NB4 (cell line): ENCODE measurements at regions not wholly inside any gene's neighbourhood (a gene's known extent, or its start where the extent isn't known, plus 50 kb on each side); places are given as distances from the start of the nearest gene placed in this dataset.

Experiments used
- DNase-seq: peaks from one replicate; pipeline ENCODE4 v3.0.0; 2010; ENCODE audit warnings: low read depth
- H3K4me3 ChIP-seq: one replicate; pipeline ENCODE4 v1.5.1; 2011; ENCODE audit warnings: mild to moderate bottlenecking, low read depth, low read length, moderate library complexity
- MAX ChIP-seq: IDR thresholded peaks from 2 replicates; pipeline ENCODE4 v1.6.1; 2011; ENCODE audit warnings: low read depth, low read length
- MYC ChIP-seq: IDR thresholded peaks from 2 replicates; pipeline ENCODE4 v1.6.1; 2011; ENCODE audit warnings: low read depth, low read length
- POLR2A ChIP-seq: IDR thresholded peaks from 2 replicates; pipeline ENCODE4 v1.6.1; 2011; ENCODE audit warnings: mild to moderate bottlenecking; ENCODE audit not compliant: insufficient read length; ENCODE audit errors: extremely low read depth
- TF ChIP-seq, protein P1 (sequence below): IDR thresholded peaks from one replicate; pipeline ENCODE4 v1.5.1; 2012; ENCODE audit warnings: low read depth, low read length

- TF ChIP-seq POLR2A (no peak), MAX (no peak), MYC (no peak)
- TF ChIP-seq, protein P1, sequence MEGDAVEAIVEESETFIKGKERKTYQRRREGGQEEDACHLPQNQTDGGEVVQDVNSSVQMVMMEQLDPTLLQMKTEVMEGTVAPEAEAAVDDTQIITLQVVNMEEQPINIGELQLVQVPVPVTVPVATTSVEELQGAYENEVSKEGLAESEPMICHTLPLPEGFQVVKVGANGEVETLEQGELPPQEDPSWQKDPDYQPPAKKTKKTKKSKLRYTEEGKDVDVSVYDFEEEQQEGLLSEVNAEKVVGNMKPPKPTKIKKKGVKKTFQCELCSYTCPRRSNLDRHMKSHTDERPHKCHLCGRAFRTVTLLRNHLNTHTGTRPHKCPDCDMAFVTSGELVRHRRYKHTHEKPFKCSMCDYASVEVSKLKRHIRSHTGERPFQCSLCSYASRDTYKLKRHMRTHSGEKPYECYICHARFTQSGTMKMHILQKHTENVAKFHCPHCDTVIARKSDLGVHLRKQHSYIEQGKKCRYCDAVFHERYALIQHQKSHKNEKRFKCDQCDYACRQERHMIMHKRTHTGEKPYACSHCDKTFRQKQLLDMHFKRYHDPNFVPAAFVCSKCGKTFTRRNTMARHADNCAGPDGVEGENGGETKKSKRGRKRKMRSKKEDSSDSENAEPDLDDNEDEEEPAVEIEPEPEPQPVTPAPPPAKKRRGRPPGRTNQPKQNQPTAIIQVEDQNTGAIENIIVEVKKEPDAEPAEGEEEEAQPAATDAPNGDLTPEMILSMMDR = no peak
- no peak for DNase-seq
- H3K4me3 ChIP-seq = no peak overlapping the region
These were observed 59.8 kb upstream of the CPLX2 start for GRCh38 chr5:175811589-175811988.

GRCh38 chr5:175813943-175814630 lies 57.3 kb upstream of the CPLX2 start:
- DNase-seq = no peak
- no peak overlapping the region for H3K4me3 ChIP-seq
- TF ChIP-seq, protein P1 = no peak
- no peak for TF ChIP-seq MYC
- no peak for TF ChIP-seq MAX
- no peak for TF ChIP-seq POLR2A

DNA sequence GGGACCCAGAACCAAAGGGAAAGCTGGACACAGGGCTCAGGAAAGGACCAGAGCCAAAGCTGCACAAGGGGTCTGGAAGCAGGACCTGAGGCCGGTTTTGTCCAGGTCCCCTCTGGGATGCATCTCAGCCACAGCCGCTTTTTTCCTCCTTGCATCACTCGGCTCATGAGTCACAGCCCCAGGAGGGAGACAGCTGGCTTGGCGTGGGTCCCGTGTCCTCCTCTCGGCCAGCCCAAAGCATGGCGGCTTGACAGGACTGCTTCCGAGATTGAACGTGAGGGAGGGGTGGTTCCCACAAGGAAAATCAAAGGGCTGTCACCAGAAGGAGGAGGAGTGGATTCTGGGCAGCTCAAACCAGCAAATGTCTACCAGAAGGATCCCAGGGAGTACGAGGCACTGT lies 56.7 kb upstream of the CPLX2 start:
- peak; percentile 37 for DNase-seq
- H3K4me3 ChIP-seq = no peak overlapping the region
- no peak for TF ChIP-seq POLR2A
- TF ChIP-seq MAX = no peak
- TF ChIP-seq, protein P1 = no peak
- no peak for TF ChIP-seq MYC

GRCh38 chr5:175815126-175815913 lies 56.1 kb upstream of the CPLX2 start:
- H3K4me3 ChIP-seq = no peak overlapping the region
- TF ChIP-seq MAX = no peak
- no peak for TF ChIP-seq MYC
- TF ChIP-seq, protein P1 = no peak
- no peak for TF ChIP-seq POLR2A
- no peak for DNase-seq

- DNase-seq = no peak
- H3K4me3 ChIP-seq = no peak overlapping the region
- no peak for TF ChIP-seq MAX
- TF ChIP-seq, protein P1 = no peak
- TF ChIP-seq MYC = no peak
- no peak for TF ChIP-seq POLR2A
These were observed 55.0 kb upstream of the CPLX2 start for GRCh38 chr5:175816348-175816747.
